NOMO-1 treated with dmso at 0.1 percent for 144 hours (cell line): ENCODE measurements at regions not wholly inside any gene's neighbourhood (a gene's known extent, or its start where the extent isn't known, plus 50 kb on each side); places are given as distances from the start of the nearest gene placed in this dataset.
"Not testable (repeated sequence)": the region's sequence is repeated elsewhere in the genome, so short reads cannot be mapped to it uniquely, and the experiment has no call there.

Source experiments
- DNase-seq: peaks from one replicate; lab custom pipeline; 2025; ENCODE audit not compliant: unreplicated experiment; lab: John Stamatoyannopoulos, UW

- no peak for DNase-seq
Measured at GRCh38 chr5:156019571-156020180, 307.3 kb upstream of the SGCD start.

GRCh38 chr5:156020647-156021046 lies 306.3 kb upstream of the SGCD start:
- no peak for DNase-seq

GRCh38 chr5:156021866-156022265 lies 305.1 kb upstream of the SGCD start:
- no peak for DNase-seq

GRCh38 chr5:156025656-156026055 lies 301.3 kb upstream of the SGCD start:
- DNase-seq = no peak

- no peak for DNase-seq
Measured at GRCh38 chr5:156031181-156031580, 295.8 kb upstream of the SGCD start.

- DNase-seq = no peak
Measured at GRCh38 chr5:156036640-156037039, 290.3 kb upstream of the SGCD start.

GRCh38 chr5:156037151-156037909 lies 289.6 kb upstream of the SGCD start:
- DNase-seq = no peak

GRCh38 chr5:156042726-156043125 lies 284.2 kb upstream of the SGCD start:
- no peak for DNase-seq

GRCh38 chr5:156043351-156043750 lies 283.6 kb upstream of the SGCD start:
- no peak for DNase-seq

- no peak for DNase-seq
Measured at GRCh38 chr5:156051972-156052371, 275.0 kb upstream of the SGCD start.

GRCh38 chr5:156052656-156053055 lies 274.3 kb upstream of the SGCD start:
- no peak for DNase-seq

- DNase-seq = no peak
Measured at GRCh38 chr5:156053056-156053455, 273.9 kb upstream of the SGCD start.

- no peak for DNase-seq
Measured at GRCh38 chr5:156076912-156077311, 250.1 kb upstream of the SGCD start.

GRCh38 chr5:156087577-156088110 lies 239.3 kb upstream of the SGCD start:
- DNase-seq = no peak

- not testable (repeated sequence) for DNase-seq
Measured at GRCh38 chr5:156089955-156090940, 236.7 kb upstream of the SGCD start.

- DNase-seq = no peak
Measured at GRCh38 chr5:156093024-156093423, 233.9 kb upstream of the SGCD start.

GRCh38 chr5:156094001-156094400 lies 233.0 kb upstream of the SGCD start:
- no peak for DNase-seq

- no peak for DNase-seq
Measured at GRCh38 chr5:156095709-156096241, 231.2 kb upstream of the SGCD start.

- no peak for DNase-seq
Measured at GRCh38 chr5:156096259-156096658, 230.7 kb upstream of the SGCD start.

GRCh38 chr5:156103155-156103885 lies 223.6 kb upstream of the SGCD start:
- DNase-seq = no peak
